ENCODE measurements at regions not wholly inside any gene's neighbourhood (a gene's known extent, or its start where the extent isn't known, plus 50 kb on each side); places are given as distances from the start of the nearest gene placed in this dataset.

GRCh38 chr2:33723329-33723728, 124.2 kb upstream of the FAM98A start:
- no peak overlapping the region for H3K27ac ChIP-seq
- DNase-seq (no peak), ATAC-seq (no peak)
- intact Hi-C loops (cut with DNase I) = no loop called here
- no peaks in the 10 kb centered on the region for H3K9me3 ChIP-seq
- no peaks in the 10 kb centered on the region for H3K27me3 ChIP-seq
- TF ChIP-seq POLR2A (IDR thresholded peaks at IDR 0.05) (no peak), CTCF (IDR thresholded peaks at IDR 0.05) (no peak)
- H3K4me3 ChIP-seq = no peak overlapping the region
- 51 to 52% methylated on average over 3 of the region's 3 CpGs for WGBS, 2 donors
- H3K4me1 ChIP-seq = no peaks in the 10 kb centered on the region
- no peaks in the 10 kb centered on the region for H3K36me3 ChIP-seq (replicated peaks in 1 of 2; ENCODE audit: insufficient read depth in 1 of 2, low read depth in 2 of 2)

- Histone ChIP-seq H3K27ac (no peak overlapping the region), H3K4me1 (no peaks in the 10 kb centered on the region), H3K27me3 (no peaks in the 10 kb centered on the region), H3K4me3 (no peak overlapping the region), H3K9me3 (no peaks in the 10 kb centered on the region), H3K36me3 (replicated peaks in 1 of 2; ENCODE audit: insufficient read depth in 1 of 2, low read depth in 2 of 2) (no peaks in the 10 kb centered on the region)
- DNase-seq (no peak), ATAC-seq (no peak)
- intact Hi-C loops (cut with DNase I) = no loop called here
- 15 to 21% methylated on average over 2 of the region's 2 CpGs for WGBS, 2 donors
- TF ChIP-seq POLR2A (IDR thresholded peaks at IDR 0.05) = no peak
- TF ChIP-seq CTCF (IDR thresholded peaks at IDR 0.05) = no peak
These were observed 120.0 kb upstream of the FAM98A start for GRCh38 chr2:33719067-33719466.

GRCh38 chr2:33712674-33713073, 113.6 kb upstream of the FAM98A start:
- Histone ChIP-seq H3K27me3 (no peaks in the 10 kb centered on the region), H3K9me3 (no peaks in the 10 kb centered on the region), H3K4me3 (no peak overlapping the region), H3K4me1 (no peaks in the 10 kb centered on the region), H3K27ac (no peak overlapping the region), H3K36me3 (replicated peaks in 1 of 2; ENCODE audit: insufficient read depth in 1 of 2, low read depth in 2 of 2) (no peaks in the 10 kb centered on the region)
- no peak for TF ChIP-seq POLR2A (IDR thresholded peaks at IDR 0.05)
- DNase-seq (no peak), ATAC-seq (no peak)
- intact Hi-C loops (cut with DNase I) = no loop called here
- 50 to 59% methylated on average over 2 to 3 of the region's 3 CpGs for WGBS, 2 donors

GRCh38 chr2:33709951-33710350, 110.9 kb upstream of the FAM98A start:
- no peak for ATAC-seq

GRCh38 chr2:33707312-33707711, 108.2 kb upstream of the FAM98A start:
- WGBS, 2 donors = 53 to 56% methylated on average over 2 of the region's 2 CpGs

More at GRCh38 chr2:33709951-33710350, 110.9 kb upstream of the FAM98A start:
- no peaks in the 10 kb centered on the region for H3K27me3 ChIP-seq
- H3K27ac ChIP-seq = no peak overlapping the region
- no peaks in the 10 kb centered on the region for H3K9me3 ChIP-seq
- intact Hi-C loops (cut with DNase I) = no loop called here
- no peaks in the 10 kb centered on the region for H3K4me1 ChIP-seq
- TF ChIP-seq CTCF (IDR thresholded peaks at IDR 0.05) (no peak), POLR2A (IDR thresholded peaks at IDR 0.05) (no peak)
- 66 to 79% methylated on average over 3 of the region's 3 CpGs for WGBS, 2 donors
- H3K36me3 ChIP-seq (replicated peaks in 1 of 2; ENCODE audit: insufficient read depth in 1 of 2, low read depth in 2 of 2) = no peaks in the 10 kb centered on the region
- DNase-seq = no peak
- no peak overlapping the region for H3K4me3 ChIP-seq

More at GRCh38 chr2:33707312-33707711, 108.2 kb upstream of the FAM98A start:
- Histone ChIP-seq H3K4me3 (no peak overlapping the region), H3K27me3 (no peaks in the 10 kb centered on the region), H3K27ac (no peak overlapping the region), H3K9me3 (no peaks in the 10 kb centered on the region), H3K36me3 (replicated peaks in 1 of 2; ENCODE audit: insufficient read depth in 1 of 2, low read depth in 2 of 2) (no peaks in the 10 kb centered on the region), H3K4me1 (no peaks in the 10 kb centered on the region)
- intact Hi-C loops (cut with DNase I) = no loop called here
- ATAC-seq (no peak), DNase-seq (no peak)
- TF ChIP-seq CTCF (IDR thresholded peaks at IDR 0.05) (no peak), POLR2A (IDR thresholded peaks at IDR 0.05) (no peak)
